Right atrium auricular region (tissue), 2 donors: ENCODE measurements at regions not wholly inside any gene's neighbourhood (a gene's known extent, or its start where the extent isn't known, plus 50 kb on each side); places are given as distances from the start of the nearest gene placed in this dataset.
"Not testable (repeated sequence)": the region's sequence is repeated elsewhere in the genome, so short reads cannot be mapped to it uniquely, and the experiment has no call there.

ENCODE experiments used
- DNase-seq: peaks from one replicate; pipeline ENCODE4 v3.0.0-alpha.2; 2019; ENCODE audit warnings: low spot score
- H3K27ac ChIP-seq, 2 donors: fragments of 200-600 bp; sonication (generic); 1 replicate in 1 of 2; 2 replicates in 1 of 2; pipeline ENCODE4 v1.5.1; 2016 to 2019
- H3K27me3 ChIP-seq, 2 donors: fragments of 200-600 bp; sonication (generic); one replicate each; pipeline versions ENCODE4 v1.5.1 to v1.6.0; 2017 to 2019
- H3K36me3 ChIP-seq: fragments of 200-600 bp; sonication (generic); one replicate; pipeline ENCODE4 v1.5.1; 2016
- H3K4me1 ChIP-seq, 2 donors: fragments of 200-600 bp; sonication (generic); one replicate each; pipeline versions ENCODE4 v1.5.1 to v1.6.0; 2017 to 2019
- H3K4me3 ChIP-seq, 2 donors: fragments of 200-600 bp; sonication (generic); 1 replicate in 1 of 2; 2 replicates in 1 of 2; pipeline ENCODE4 v1.5.1; 2017 to 2019; ENCODE audit warnings: mild to moderate bottlenecking in 1 of 2, moderate library complexity in 1 of 2
- H3K9me3 ChIP-seq, 2 donors: fragments of 200-600 bp; sonication (generic); one replicate each; pipeline ENCODE4 v1.5.1; 2019
- CTCF ChIP-seq, 2 donors: fragments of 200-600 bp; sonication (generic); IDR thresholded peaks; one replicate each; pipeline ENCODE4 v1.5.1; 2019; ENCODE audit warnings: antibody characterized with exemption in 2 of 2

- no peaks in the 10 kb centered on the region for H3K4me1 ChIP-seq
- H3K27me3 ChIP-seq, result no peaks in the 10 kb centered on the region
- no peak for TF ChIP-seq CTCF (IDR thresholded peaks at IDR 0.05)
- no peaks in the 10 kb centered on the region for H3K9me3 ChIP-seq
- no peak overlapping the region for H3K27ac ChIP-seq
- DNase-seq, result no peak
- H3K36me3 ChIP-seq, result no peaks in the 10 kb centered on the region
- H3K4me3 ChIP-seq, result no peak overlapping the region
These were observed 474.8 kb downstream of the CDH10 start for GRCh38 chr5:24170026-24170425.

- not testable (repeated sequence) for H3K27me3 ChIP-seq, H3K27ac ChIP-seq, DNase-seq, H3K4me3 ChIP-seq, H3K9me3 ChIP-seq, H3K4me1 ChIP-seq, H3K36me3 ChIP-seq
These were observed 473.8 kb downstream of the CDH10 start for GRCh38 chr5:24170930-24171329.

- Histone ChIP-seq H3K36me3 (no peaks in the 10 kb centered on the region), H3K27ac (no peak overlapping the region), H3K9me3 (no peaks in the 10 kb centered on the region), H3K27me3 (no peaks in the 10 kb centered on the region), H3K4me3 (no peak overlapping the region), H3K4me1 (no peaks in the 10 kb centered on the region)
- no peak for TF ChIP-seq CTCF (IDR thresholded peaks at IDR 0.05)
- DNase-seq, result no peak
These were observed 467.0 kb downstream of the CDH10 start for GRCh38 chr5:24177821-24178220.

- Histone ChIP-seq H3K4me3 (no peak overlapping the region), H3K36me3 (no peaks in the 10 kb centered on the region), H3K27me3 (no peaks in the 10 kb centered on the region), H3K27ac (no peak overlapping the region), H3K4me1 (no peaks in the 10 kb centered on the region), H3K9me3 (no peaks in the 10 kb centered on the region)
- no peak for TF ChIP-seq CTCF (IDR thresholded peaks at IDR 0.05)
- DNase-seq, result no peak
These were observed 460.8 kb downstream of the CDH10 start for GRCh38 chr5:24183981-24184380.

- Histone ChIP-seq H3K9me3 (no peaks in the 10 kb centered on the region), H3K4me1 (no peaks in the 10 kb centered on the region), H3K27me3 (no peaks in the 10 kb centered on the region), H3K27ac (no peak overlapping the region), H3K36me3 (no peaks in the 10 kb centered on the region), H3K4me3 (no peak overlapping the region)
- no peak for TF ChIP-seq CTCF (IDR thresholded peaks at IDR 0.05)
- no peak for DNase-seq
These were observed 456.4 kb downstream of the CDH10 start for GRCh38 chr5:24188216-24188925.

- H3K27me3 ChIP-seq, result no peaks in the 10 kb centered on the region
- H3K27ac ChIP-seq, result no peak overlapping the region
- H3K4me3 ChIP-seq, result no peak overlapping the region
- no peaks in the 10 kb centered on the region for H3K9me3 ChIP-seq
- H3K4me1 ChIP-seq, result no peaks in the 10 kb centered on the region
- TF ChIP-seq CTCF (IDR thresholded peaks at IDR 0.05), result no peak
- DNase-seq, result no peak
- H3K36me3 ChIP-seq, result no peaks in the 10 kb centered on the region
These were observed 448.0 kb downstream of the CDH10 start for GRCh38 chr5:24196789-24197188.
